Peyer's patch (tissue), 4 donors: ENCODE measurements at regions not wholly inside any gene's neighbourhood (a gene's known extent, or its start where the extent isn't known, plus 50 kb on each side); places are given as distances from the start of the nearest gene placed in this dataset.

Experiments
- DNase-seq, 3 donors: peaks; one replicate each; pipeline ENCODE4 v3.0.0-alpha.2; 2017 to 2019
- H3K27ac ChIP-seq, 4 donors: fragments of 200-600 bp; sonication (generic); one replicate each; pipeline ENCODE4 v1.5.1; 2016 to 2019
- H3K27me3 ChIP-seq, 2 donors: fragments of 200-600 bp; sonication (generic); one replicate each; pipeline ENCODE4 v1.5.1; 2019
- H3K36me3 ChIP-seq, 3 donors: fragments of 200-600 bp; sonication (generic); one replicate each; pipeline ENCODE4 v1.5.1; 2016 to 2019
- H3K4me1 ChIP-seq, 4 donors: fragments of 200-600 bp; sonication (generic); one replicate each; pipeline ENCODE4 v1.5.1; 2016 to 2019
- H3K4me3 ChIP-seq, 4 donors: fragments of 200-600 bp; sonication (generic); 1 replicate in 3 of 4; 2 replicates in 1 of 4; pipeline ENCODE4 v1.5.1; 2016 to 2019; ENCODE audit warnings: mild to moderate bottlenecking in 1 of 4
- H3K9me3 ChIP-seq, 4 donors: fragments of 200-600 bp; sonication (generic); one replicate each; pipeline ENCODE4 v1.5.1; 2016 to 2019; ENCODE audit warnings: mild to moderate bottlenecking in 1 of 4
- CTCF ChIP-seq, 6 experiments: fragments of 450-650 bp in 4 of 6; fragments of 200-600 bp in 2 of 6; sonication (generic) in 1 of 6; IDR thresholded peaks; one replicate each; pipeline ENCODE4 v1.5.1; 2017 to 2019; ENCODE audit warnings: antibody characterized with exemption in 6 of 6, mild to moderate bottlenecking in 3 of 6, moderate library complexity in 1 of 6
- POLR2A ChIP-seq, 2 donors: fragments of 450-650 bp; IDR thresholded peaks; one replicate each; pipeline ENCODE4 v1.5.1; 2017; ENCODE audit warnings: antibody characterized with exemption in 2 of 2, mild to moderate bottlenecking in 2 of 2, moderate library complexity in 2 of 2

- no peak for DNase-seq
- no peak overlapping the region for H3K4me3 ChIP-seq
- no peaks in the 10 kb centered on the region for H3K4me1 ChIP-seq
- no peaks in the 10 kb centered on the region for H3K36me3 ChIP-seq
- H3K9me3 ChIP-seq: no peaks in the 10 kb centered on the region
- no peak overlapping the region for H3K27ac ChIP-seq
- TF ChIP-seq CTCF (IDR thresholded peaks at IDR 0.05) (no peak), POLR2A (IDR thresholded peaks at IDR 0.05) (no peak)
- H3K27me3 ChIP-seq: no peaks in the 10 kb centered on the region
These were observed 281.7 kb upstream of the ERCC4 start for GRCh38 chr16:13638218-13638617.

- Histone ChIP-seq H3K4me1 (no peaks in the 10 kb centered on the region), H3K27ac (no peak overlapping the region), H3K4me3 (no peak overlapping the region), H3K9me3 (no peaks in the 10 kb centered on the region), H3K36me3 (no peaks in the 10 kb centered on the region), H3K27me3 (no peaks in the 10 kb centered on the region)
- DNase-seq: no peak
- TF ChIP-seq POLR2A (IDR thresholded peaks at IDR 0.05) (no peak), CTCF (IDR thresholded peaks at IDR 0.05) (no peak)
These were observed 276.5 kb upstream of the ERCC4 start for GRCh38 chr16:13643412-13643811.

- H3K36me3 ChIP-seq: no peaks in the 10 kb centered on the region
- no peaks in the 10 kb centered on the region for H3K27me3 ChIP-seq
- H3K27ac ChIP-seq: no peak overlapping the region
- no peak for TF ChIP-seq CTCF (IDR thresholded peaks at IDR 0.05)
- no peak for TF ChIP-seq POLR2A (IDR thresholded peaks at IDR 0.05)
- H3K4me3 ChIP-seq: no peak overlapping the region
- no peak for DNase-seq
- H3K4me1 ChIP-seq: no peaks in the 10 kb centered on the region
- no peaks in the 10 kb centered on the region for H3K9me3 ChIP-seq
These were observed 274.2 kb upstream of the ERCC4 start for GRCh38 chr16:13645601-13646245.

- DNase-seq: no peak
- H3K36me3 ChIP-seq: no peaks in the 10 kb centered on the region
- TF ChIP-seq CTCF (IDR thresholded peaks at IDR 0.05): no peak
- no peak for TF ChIP-seq POLR2A (IDR thresholded peaks at IDR 0.05)
- H3K4me3 ChIP-seq: no peak overlapping the region
- H3K27ac ChIP-seq: no peak overlapping the region
- no peaks in the 10 kb centered on the region for H3K4me1 ChIP-seq
- no peaks in the 10 kb centered on the region for H3K27me3 ChIP-seq
- H3K9me3 ChIP-seq: no peaks in the 10 kb centered on the region
These were observed 259.1 kb upstream of the ERCC4 start for GRCh38 chr16:13660807-13661206.

DNA sequence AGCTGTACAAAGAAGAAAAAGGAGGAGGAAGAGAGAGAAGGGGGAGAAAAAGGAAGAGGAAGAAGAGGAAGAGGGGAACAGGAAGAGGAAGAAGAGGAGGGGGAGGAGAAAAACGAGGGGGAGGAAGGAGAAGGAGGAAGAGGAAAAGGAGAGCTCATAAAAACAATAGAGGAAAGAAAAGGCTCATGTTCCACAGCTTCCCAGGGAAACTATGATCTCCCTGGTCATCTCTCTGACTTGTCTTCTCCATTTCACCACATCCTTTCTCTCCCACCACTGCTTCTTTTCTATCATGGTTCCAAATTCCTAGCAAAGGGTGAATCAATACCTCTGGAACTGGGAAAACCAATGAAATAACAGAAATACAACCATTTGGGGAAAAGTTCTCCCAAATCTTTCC lies 254.1 kb upstream of the ERCC4 start:
- Histone ChIP-seq H3K4me3 (no peak overlapping the region), H3K36me3 (no peaks in the 10 kb centered on the region), H3K27me3 (no peaks in the 10 kb centered on the region), H3K27ac (no peak overlapping the region), H3K9me3 (peaks cover 0 to 2% (median 0%) of the 10 kb centered on the region in 4 donors), H3K4me1 (no peaks in the 10 kb centered on the region)
- no peak for TF ChIP-seq POLR2A (IDR thresholded peaks at IDR 0.05)
- no peak for TF ChIP-seq CTCF (IDR thresholded peaks at IDR 0.05)
- no peak for DNase-seq

DNA sequence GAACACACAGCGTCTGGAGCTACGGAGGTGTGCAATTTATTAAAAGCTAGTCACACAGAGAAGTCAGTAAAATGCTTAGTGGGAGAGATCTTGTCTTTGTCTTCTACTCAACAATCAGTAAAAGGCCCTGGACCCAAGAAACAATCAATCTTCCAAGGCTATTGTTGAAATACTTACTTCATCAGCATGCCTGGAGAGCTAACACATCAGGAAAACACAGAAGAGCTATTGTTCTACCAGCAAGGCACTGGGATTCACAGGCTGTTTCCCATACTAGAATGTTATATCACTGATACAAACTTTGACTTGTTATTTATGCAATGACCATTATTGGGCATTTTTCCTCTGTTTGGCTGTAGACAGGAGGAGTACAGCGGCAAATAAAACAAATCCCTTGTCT lies 247.8 kb upstream of the ERCC4 start:
- Histone ChIP-seq H3K27me3 (no peaks in the 10 kb centered on the region), H3K4me3 (no peak overlapping the region), H3K9me3 (peaks cover 0 to 4% (median 0%) of the 10 kb centered on the region in 4 donors), H3K36me3 (no peaks in the 10 kb centered on the region), H3K4me1 (no peaks in the 10 kb centered on the region), H3K27ac (no peak overlapping the region)
- no peak for DNase-seq
- TF ChIP-seq POLR2A (IDR thresholded peaks at IDR 0.05): no peak
